ENCODE measurements at regions not wholly inside any gene's neighbourhood (a gene's known extent, or its start where the extent isn't known, plus 50 kb on each side); places are given as distances from the start of the nearest gene placed in this dataset.
"Not testable (repeated sequence)": the region's sequence is repeated elsewhere in the genome, so short reads cannot be mapped to it uniquely, and the experiment has no call there.

- whole genome bisulfite sequencing (ENCODE audit: insufficient coverage): 98% methylated on average over 8 of the region's 8 CpGs
- Histone ChIP-seq H3K27me3 (replicated peaks in 2 of 5; ENCODE audit: control insufficient read depth in 4 of 5, insufficient read depth in 5 of 5, low read length in 4 of 5) (no peaks in the 10 kb centered on the region), H3K27ac (ENCODE audit: insufficient read depth in 1 of 2, low read depth in 1 of 2, low read length in 2 of 2, poor library complexity in 1 of 2, severe bottlenecking in 2 of 2) (no peak overlapping the region), H3K36me3 (ENCODE audit: control insufficient read depth in 4 of 4, insufficient read depth in 4 of 4, low read length in 3 of 4) (no peaks in the 10 kb centered on the region), H3K9me3 (ENCODE audit: control extremely low read depth in 1 of 5, control insufficient read depth in 4 of 5, insufficient read depth in 2 of 5, low read depth in 1 of 5, low read length in 4 of 5) (no peaks in the 10 kb centered on the region), H3K4me3 (ENCODE audit: control insufficient read depth in 1 of 7, extremely low read depth in 1 of 7, insufficient read depth in 4 of 7, low read depth in 2 of 7, low read length in 6 of 7) (no peak overlapping the region), H3K4me1 (ENCODE audit: control extremely low read depth in 1 of 4, control insufficient read depth in 4 of 4, insufficient read depth in 4 of 4, low read length in 3 of 4) (no peaks in the 10 kb centered on the region)
- ChIA-PET POLR2A (no interaction called here), CTCF (no interaction called here)
- no peak for DNase-seq
Observed at GRCh38 chr7:118907911-118908527, 683.5 kb downstream of the ANKRD7 start.

- H3K36me3 ChIP-seq (ENCODE audit: control insufficient read depth in 4 of 4, insufficient read depth in 4 of 4, low read length in 3 of 4); H3K27me3 ChIP-seq (replicated peaks in 2 of 5; ENCODE audit: control insufficient read depth in 4 of 5, insufficient read depth in 5 of 5, low read length in 4 of 5); H3K4me1 ChIP-seq (ENCODE audit: control extremely low read depth in 1 of 4, control insufficient read depth in 4 of 4, insufficient read depth in 4 of 4, low read length in 3 of 4); H3K27ac ChIP-seq (ENCODE audit: insufficient read depth in 1 of 2, low read depth in 1 of 2, low read length in 2 of 2, poor library complexity in 1 of 2, severe bottlenecking in 2 of 2); POLR2A ChIA-PET; H3K4me3 ChIP-seq (ENCODE audit: control insufficient read depth in 1 of 7, extremely low read depth in 1 of 7, insufficient read depth in 4 of 7, low read depth in 2 of 7, low read length in 6 of 7); DNase-seq; H3K9me3 ChIP-seq (ENCODE audit: control extremely low read depth in 1 of 5, control insufficient read depth in 4 of 5, insufficient read depth in 2 of 5, low read depth in 1 of 5, low read length in 4 of 5); CTCF ChIA-PET: not testable (repeated sequence)
- no CpG with 5 or more reads among the region's 3 CpGs for WGBS (ENCODE audit: insufficient coverage)
Observed at GRCh38 chr7:118916120-118916519, 691.6 kb downstream of the ANKRD7 start.

GRCh38 chr7:118918556-118918955 is 694.1 kb downstream of the ANKRD7 start:
- no peaks in the 10 kb centered on the region for H3K9me3 ChIP-seq (ENCODE audit: control extremely low read depth in 1 of 5, control insufficient read depth in 4 of 5, insufficient read depth in 2 of 5, low read depth in 1 of 5, low read length in 4 of 5)
- no peaks in the 10 kb centered on the region for H3K36me3 ChIP-seq (ENCODE audit: control insufficient read depth in 4 of 4, insufficient read depth in 4 of 4, low read length in 3 of 4)
- peak in 2 of 3 donors; percentile 3 to 6 for DNase-seq
- H3K4me3 ChIP-seq (ENCODE audit: control insufficient read depth in 1 of 7, extremely low read depth in 1 of 7, insufficient read depth in 4 of 7, low read depth in 2 of 7, low read length in 6 of 7): no peak overlapping the region
- no CpG with 5 or more reads among the region's 2 CpGs for WGBS (ENCODE audit: insufficient coverage)
- H3K27ac ChIP-seq (ENCODE audit: insufficient read depth in 1 of 2, low read depth in 1 of 2, low read length in 2 of 2, poor library complexity in 1 of 2, severe bottlenecking in 2 of 2): no peak overlapping the region
- POLR2A ChIA-PET: no interaction called here
- no peaks in the 10 kb centered on the region for H3K4me1 ChIP-seq (ENCODE audit: control extremely low read depth in 1 of 4, control insufficient read depth in 4 of 4, insufficient read depth in 4 of 4, low read length in 3 of 4)
- H3K27me3 ChIP-seq (replicated peaks in 2 of 5; ENCODE audit: control insufficient read depth in 4 of 5, insufficient read depth in 5 of 5, low read length in 4 of 5): no peaks in the 10 kb centered on the region
- CTCF ChIA-PET: interaction anchor here (1.2 to 1.6 kb wide), 2 partner anchors 14 to 258 kb away, joined by 3 read pairs; no protein-coding TSS in a partner anchor

- POLR2A ChIA-PET: no interaction called here
- H3K4me3 ChIP-seq (ENCODE audit: control insufficient read depth in 1 of 7, extremely low read depth in 1 of 7, insufficient read depth in 4 of 7, low read depth in 2 of 7, low read length in 6 of 7): no peak overlapping the region
- no peak overlapping the region for H3K27ac ChIP-seq (ENCODE audit: insufficient read depth in 1 of 2, low read depth in 1 of 2, low read length in 2 of 2, poor library complexity in 1 of 2, severe bottlenecking in 2 of 2)
- WGBS (ENCODE audit: insufficient coverage): no CpG with 5 or more reads among the region's 1 CpG
- no peaks in the 10 kb centered on the region for H3K4me1 ChIP-seq (ENCODE audit: control extremely low read depth in 1 of 4, control insufficient read depth in 4 of 4, insufficient read depth in 4 of 4, low read length in 3 of 4)
- no peaks in the 10 kb centered on the region for H3K36me3 ChIP-seq (ENCODE audit: control insufficient read depth in 4 of 4, insufficient read depth in 4 of 4, low read length in 3 of 4)
- no peaks in the 10 kb centered on the region for H3K9me3 ChIP-seq (ENCODE audit: control extremely low read depth in 1 of 5, control insufficient read depth in 4 of 5, insufficient read depth in 2 of 5, low read depth in 1 of 5, low read length in 4 of 5)
- CTCF ChIA-PET: no interaction called here
- H3K27me3 ChIP-seq (replicated peaks in 2 of 5; ENCODE audit: control insufficient read depth in 4 of 5, insufficient read depth in 5 of 5, low read length in 4 of 5): no peaks in the 10 kb centered on the region
- no peak for DNase-seq
Observed at GRCh38 chr7:118938845-118939244, 714.3 kb downstream of the ANKRD7 start.

- Histone ChIP-seq H3K9me3 (ENCODE audit: control extremely low read depth in 1 of 5, control insufficient read depth in 4 of 5, insufficient read depth in 2 of 5, low read depth in 1 of 5, low read length in 4 of 5) (no peaks in the 10 kb centered on the region), H3K27me3 (replicated peaks in 2 of 5; ENCODE audit: control insufficient read depth in 4 of 5, insufficient read depth in 5 of 5, low read length in 4 of 5) (no peaks in the 10 kb centered on the region), H3K4me3 (ENCODE audit: control insufficient read depth in 1 of 7, extremely low read depth in 1 of 7, insufficient read depth in 4 of 7, low read depth in 2 of 7, low read length in 6 of 7) (no peak overlapping the region), H3K27ac (ENCODE audit: insufficient read depth in 1 of 2, low read depth in 1 of 2, low read length in 2 of 2, poor library complexity in 1 of 2, severe bottlenecking in 2 of 2) (no peak overlapping the region), H3K36me3 (ENCODE audit: control insufficient read depth in 4 of 4, insufficient read depth in 4 of 4, low read length in 3 of 4) (no peaks in the 10 kb centered on the region), H3K4me1 (ENCODE audit: control extremely low read depth in 1 of 4, control insufficient read depth in 4 of 4, insufficient read depth in 4 of 4, low read length in 3 of 4) (no peaks in the 10 kb centered on the region)
- ChIA-PET POLR2A (no interaction called here), CTCF (no interaction called here)
- no peak for DNase-seq
- WGBS (ENCODE audit: insufficient coverage): no CpG with 5 or more reads among the region's 5 CpGs
Observed at GRCh38 chr7:118944271-118944670, 719.8 kb downstream of the ANKRD7 start.

- CTCF ChIA-PET: no interaction called here
- 95% methylated on average over 12 of the region's 13 CpGs for WGBS (ENCODE audit: insufficient coverage)
- POLR2A ChIA-PET: no interaction called here
Observed at GRCh38 chr7:118945911-118946682, 721.6 kb downstream of the ANKRD7 start.

GRCh38 chr7:118948508-118948907 is 724.0 kb downstream of the ANKRD7 start:
- peaks cover 0 to 1% (median 0%) of the 10 kb centered on the region in 5 experiments for H3K9me3 ChIP-seq (ENCODE audit: control extremely low read depth in 1 of 5, control insufficient read depth in 4 of 5, insufficient read depth in 2 of 5, low read depth in 1 of 5, low read length in 4 of 5)
- H3K4me3 ChIP-seq (ENCODE audit: control insufficient read depth in 1 of 7, extremely low read depth in 1 of 7, insufficient read depth in 4 of 7, low read depth in 2 of 7, low read length in 6 of 7): no peak overlapping the region
- POLR2A ChIA-PET: no interaction called here
- CTCF ChIA-PET: no interaction called here
- DNase-seq: no peak
- no peaks in the 10 kb centered on the region for H3K27me3 ChIP-seq (replicated peaks in 2 of 5; ENCODE audit: control insufficient read depth in 4 of 5, insufficient read depth in 5 of 5, low read length in 4 of 5)
- no peaks in the 10 kb centered on the region for H3K36me3 ChIP-seq (ENCODE audit: control insufficient read depth in 4 of 4, insufficient read depth in 4 of 4, low read length in 3 of 4)
- no peak overlapping the region for H3K27ac ChIP-seq (ENCODE audit: insufficient read depth in 1 of 2, low read depth in 1 of 2, low read length in 2 of 2, poor library complexity in 1 of 2, severe bottlenecking in 2 of 2)
- no peaks in the 10 kb centered on the region for H3K4me1 ChIP-seq (ENCODE audit: control extremely low read depth in 1 of 4, control insufficient read depth in 4 of 4, insufficient read depth in 4 of 4, low read length in 3 of 4)

More at GRCh38 chr7:118945911-118946682, 721.6 kb downstream of the ANKRD7 start:
- no peak for DNase-seq
- Histone ChIP-seq H3K27me3 (replicated peaks in 2 of 5; ENCODE audit: control insufficient read depth in 4 of 5, insufficient read depth in 5 of 5, low read length in 4 of 5) (no peaks in the 10 kb centered on the region), H3K36me3 (ENCODE audit: control insufficient read depth in 4 of 4, insufficient read depth in 4 of 4, low read length in 3 of 4) (no peaks in the 10 kb centered on the region), H3K4me1 (ENCODE audit: control extremely low read depth in 1 of 4, control insufficient read depth in 4 of 4, insufficient read depth in 4 of 4, low read length in 3 of 4) (no peaks in the 10 kb centered on the region), H3K27ac (ENCODE audit: insufficient read depth in 1 of 2, low read depth in 1 of 2, low read length in 2 of 2, poor library complexity in 1 of 2, severe bottlenecking in 2 of 2) (no peak overlapping the region), H3K9me3 (ENCODE audit: control extremely low read depth in 1 of 5, control insufficient read depth in 4 of 5, insufficient read depth in 2 of 5, low read depth in 1 of 5, low read length in 4 of 5) (peaks cover 0 to 1% (median 0%) of the 10 kb centered on the region in 5 experiments), H3K4me3 (ENCODE audit: control insufficient read depth in 1 of 7, extremely low read depth in 1 of 7, insufficient read depth in 4 of 7, low read depth in 2 of 7, low read length in 6 of 7) (no peak overlapping the region)
